ENCODE measurements at regions not wholly inside any gene's neighbourhood (a gene's known extent, or its start where the extent isn't known, plus 50 kb on each side); places are given as distances from the start of the nearest gene placed in this dataset.

DNA sequence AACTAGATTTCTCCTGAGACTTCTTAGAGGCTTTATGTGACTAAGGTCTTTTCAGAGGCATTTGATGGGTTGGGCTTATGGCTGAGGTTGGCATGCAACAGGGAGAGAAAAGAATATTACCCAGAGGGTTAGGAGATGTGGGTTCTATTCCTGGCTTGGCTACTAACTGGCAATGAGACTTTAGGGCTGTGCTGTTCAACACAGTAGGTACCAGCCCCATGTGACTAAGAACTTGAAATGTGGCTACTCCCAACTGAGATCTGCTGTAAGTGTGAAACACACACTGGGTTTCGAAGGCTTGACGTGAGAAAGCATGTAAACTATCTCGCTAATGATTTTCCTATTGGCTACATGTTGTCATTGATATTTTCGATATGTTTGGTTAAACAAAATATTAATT, 324.9 kb upstream of the SLC14A2 start:
- DNase-seq (ENCODE audit: low spot score) = no peak
- in situ Hi-C loops (cut with MboI; ENCODE audit: low pct_unique_long_range_greater_than_20kb, low sequenced_read_pairs, unreplicated experiment) = no loop called here
- TF ChIP-seq, protein P1, sequence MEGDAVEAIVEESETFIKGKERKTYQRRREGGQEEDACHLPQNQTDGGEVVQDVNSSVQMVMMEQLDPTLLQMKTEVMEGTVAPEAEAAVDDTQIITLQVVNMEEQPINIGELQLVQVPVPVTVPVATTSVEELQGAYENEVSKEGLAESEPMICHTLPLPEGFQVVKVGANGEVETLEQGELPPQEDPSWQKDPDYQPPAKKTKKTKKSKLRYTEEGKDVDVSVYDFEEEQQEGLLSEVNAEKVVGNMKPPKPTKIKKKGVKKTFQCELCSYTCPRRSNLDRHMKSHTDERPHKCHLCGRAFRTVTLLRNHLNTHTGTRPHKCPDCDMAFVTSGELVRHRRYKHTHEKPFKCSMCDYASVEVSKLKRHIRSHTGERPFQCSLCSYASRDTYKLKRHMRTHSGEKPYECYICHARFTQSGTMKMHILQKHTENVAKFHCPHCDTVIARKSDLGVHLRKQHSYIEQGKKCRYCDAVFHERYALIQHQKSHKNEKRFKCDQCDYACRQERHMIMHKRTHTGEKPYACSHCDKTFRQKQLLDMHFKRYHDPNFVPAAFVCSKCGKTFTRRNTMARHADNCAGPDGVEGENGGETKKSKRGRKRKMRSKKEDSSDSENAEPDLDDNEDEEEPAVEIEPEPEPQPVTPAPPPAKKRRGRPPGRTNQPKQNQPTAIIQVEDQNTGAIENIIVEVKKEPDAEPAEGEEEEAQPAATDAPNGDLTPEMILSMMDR (IDR thresholded peaks at IDR 0.05; ENCODE audit: extremely low read depth, insufficient read depth, missing control alignments) = no peak

DNA sequence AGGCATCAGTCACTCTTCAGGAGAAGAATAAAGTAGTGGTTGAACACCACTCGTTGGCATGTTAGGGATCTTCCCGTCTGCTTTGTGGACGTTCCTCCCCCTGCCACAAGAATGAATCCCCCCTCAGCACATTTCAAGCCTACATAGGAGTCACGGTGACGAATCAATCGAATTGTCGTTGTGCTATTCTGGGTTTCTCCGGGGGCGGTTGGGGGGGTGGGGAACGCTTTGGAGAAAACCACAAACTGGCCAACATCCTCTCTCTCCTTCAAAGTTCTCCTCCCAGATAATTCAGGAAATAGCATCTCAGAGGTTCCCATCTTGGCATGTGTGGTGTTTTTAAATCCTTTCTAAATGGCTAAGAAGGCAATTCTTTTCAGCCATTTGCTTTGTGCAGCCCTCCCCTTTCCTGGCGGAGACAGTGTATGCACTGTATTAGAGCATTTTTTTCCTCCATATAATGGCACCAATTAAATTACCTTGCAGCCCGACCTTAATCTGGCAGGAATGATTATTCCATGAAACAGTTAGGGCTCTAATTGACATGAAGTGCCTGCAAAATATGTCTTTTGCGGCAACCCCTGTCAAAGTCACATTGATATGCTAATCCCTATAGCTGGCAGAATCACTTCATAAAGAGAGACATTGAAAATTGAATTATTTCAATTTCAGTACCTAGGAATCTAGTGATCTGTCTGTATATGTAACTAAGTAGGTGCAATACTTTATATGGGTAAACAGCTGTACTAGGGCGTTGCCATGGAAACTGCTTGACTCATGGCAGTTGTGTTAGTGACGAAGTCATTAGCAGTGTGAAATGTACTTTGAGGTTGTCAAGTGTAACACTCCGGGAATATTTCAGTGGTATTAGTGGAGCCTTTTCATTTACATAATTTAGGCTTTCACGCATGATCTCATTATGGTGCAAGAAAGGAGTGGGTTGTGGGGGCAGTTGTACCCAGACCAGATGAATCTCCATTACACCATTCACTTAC, 323.4 kb upstream of the SLC14A2 start:
- TF ChIP-seq, protein P1 (IDR thresholded peaks at IDR 0.05; ENCODE audit: extremely low read depth, insufficient read depth, missing control alignments) = no peak
- DNase-seq (ENCODE audit: low spot score) = no peak
- in situ Hi-C loops (cut with MboI; ENCODE audit: low pct_unique_long_range_greater_than_20kb, low sequenced_read_pairs, unreplicated experiment) = no loop called here

DNA sequence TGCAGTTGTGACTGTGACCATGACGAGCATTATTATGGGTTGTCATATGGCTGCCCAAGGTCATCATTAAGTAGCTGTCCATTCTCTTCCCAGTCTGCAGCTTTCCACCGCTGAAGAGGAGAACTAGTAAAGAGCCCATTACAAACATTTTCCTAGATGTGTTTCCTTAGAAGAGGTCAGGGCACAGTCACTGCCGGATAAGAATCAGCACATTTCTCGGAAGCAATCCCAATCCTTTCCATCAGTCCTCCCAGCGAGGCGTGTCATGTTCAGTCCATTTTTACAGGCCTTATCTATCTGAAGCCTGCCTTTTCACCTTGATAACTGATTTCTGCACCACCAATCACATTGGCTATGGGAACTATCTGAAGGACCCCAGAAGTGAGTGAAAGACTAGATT, 319.9 kb upstream of the SLC14A2 start:
- DNase-seq (ENCODE audit: low spot score) = no peak
- in situ Hi-C loops (cut with MboI; ENCODE audit: low pct_unique_long_range_greater_than_20kb, low sequenced_read_pairs, unreplicated experiment) = no loop called here
- TF ChIP-seq, protein P1 (IDR thresholded peaks at IDR 0.05; ENCODE audit: extremely low read depth, insufficient read depth, missing control alignments) = no peak

DNA sequence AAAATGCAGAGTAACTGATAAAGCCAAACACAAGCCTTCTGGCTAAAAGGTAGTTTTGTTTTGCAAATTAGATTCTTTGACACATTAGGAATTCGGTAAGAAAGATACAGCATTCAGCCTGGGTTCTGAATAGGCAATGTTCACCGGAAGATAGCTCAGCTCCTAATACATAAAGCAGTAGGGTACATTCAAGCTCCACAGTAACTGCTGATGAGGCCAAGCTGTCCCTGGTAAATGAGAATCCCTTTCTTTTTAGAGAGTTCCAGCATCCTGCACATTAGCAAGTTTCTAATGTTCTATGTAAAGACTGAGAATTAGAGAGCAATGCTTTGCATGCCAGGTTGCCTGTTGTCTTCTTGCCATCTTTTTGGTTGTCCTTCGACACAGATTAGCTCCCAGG, 316.3 kb upstream of the SLC14A2 start:
- in situ Hi-C loops (cut with MboI; ENCODE audit: low pct_unique_long_range_greater_than_20kb, low sequenced_read_pairs, unreplicated experiment) = no loop called here
- no peak for DNase-seq (ENCODE audit: low spot score)
- TF ChIP-seq, protein P1 (IDR thresholded peaks at IDR 0.05; ENCODE audit: extremely low read depth, insufficient read depth, missing control alignments) = no peak

DNA sequence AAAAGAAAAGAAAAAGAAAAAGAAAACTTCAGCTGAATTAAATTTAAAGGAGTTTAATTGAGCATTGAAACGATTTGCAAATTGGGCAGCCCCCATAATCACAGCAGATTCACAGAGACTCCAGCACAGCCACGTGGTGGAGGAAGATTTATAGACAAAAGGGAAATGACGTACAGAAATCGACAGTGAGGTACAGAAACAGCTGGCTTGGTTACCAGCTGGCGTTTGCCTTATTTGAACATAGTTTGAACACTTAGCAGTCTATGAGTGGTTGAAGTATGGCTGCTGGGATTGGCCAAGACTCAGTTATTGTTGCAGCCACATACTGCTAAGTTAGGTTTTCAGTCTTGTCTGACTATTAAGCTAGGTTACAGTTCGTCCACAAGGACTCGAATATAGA, 312.2 kb upstream of the SLC14A2 start:
- in situ Hi-C loops (cut with MboI; ENCODE audit: low pct_unique_long_range_greater_than_20kb, low sequenced_read_pairs, unreplicated experiment) = no loop called here
- TF ChIP-seq, protein P1 (IDR thresholded peaks at IDR 0.05; ENCODE audit: extremely low read depth, insufficient read depth, missing control alignments) = no peak
- DNase-seq (ENCODE audit: low spot score) = no peak

DNA sequence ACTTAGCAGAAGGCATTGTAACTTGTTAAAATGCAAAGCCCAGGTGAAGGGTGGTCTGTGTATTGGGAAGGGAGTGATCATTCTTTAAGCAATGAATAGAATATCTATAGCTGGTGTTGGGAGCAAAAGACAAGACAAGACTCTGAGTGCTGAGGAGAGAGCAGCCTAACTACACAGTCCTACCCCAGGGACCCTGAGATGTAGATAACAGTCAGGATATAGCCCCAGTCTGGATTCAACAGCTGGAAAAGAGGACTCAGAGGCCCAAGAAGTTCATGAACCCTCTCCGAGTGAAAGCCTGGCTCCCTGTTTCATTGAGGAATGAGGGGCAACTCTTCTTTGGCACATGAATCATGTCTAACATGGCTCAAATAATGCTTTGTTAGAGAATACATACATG, 310.7 kb upstream of the SLC14A2 start:
- no peak for DNase-seq (ENCODE audit: low spot score)
- in situ Hi-C loops (cut with MboI; ENCODE audit: low pct_unique_long_range_greater_than_20kb, low sequenced_read_pairs, unreplicated experiment) = no loop called here
- TF ChIP-seq, protein P1 (IDR thresholded peaks at IDR 0.05; ENCODE audit: extremely low read depth, insufficient read depth, missing control alignments) = no peak

Measured in GM13977 (cell line).